ENCODE measurements at regions not wholly inside any gene's neighbourhood (a gene's known extent, or its start where the extent isn't known, plus 50 kb on each side); places are given as distances from the start of the nearest gene placed in this dataset.

- no peaks in the 10 kb centered on the region for H3K9me3 ChIP-seq (ENCODE audit: low read length)
- H3K27ac ChIP-seq (ENCODE audit: low read depth, low read length): no peak overlapping the region
- CTCF ChIA-PET: no interaction called here
- no peaks in the 10 kb centered on the region for H3K36me3 ChIP-seq (ENCODE audit: insufficient read depth, low read length)
- POLR2A ChIA-PET: no interaction called here
- peaks cover 17 to 28% of the 10 kb centered on the region in 2 donors for H3K27me3 Mint-ChIP-seq
- H3K36me3 Mint-ChIP-seq: no peaks in the 10 kb centered on the region
- no peaks in the 10 kb centered on the region for H3K4me1 ChIP-seq (ENCODE audit: insufficient read depth, low read length)
- DNase-seq: no peak
- H3K27me3 ChIP-seq (ENCODE audit: insufficient read depth, low read length, poor library complexity, severe bottlenecking): no peaks in the 10 kb centered on the region
- no peak overlapping the region for H3K27ac Mint-ChIP-seq
- peaks cover 4 to 14% (median 13%) of the 10 kb centered on the region in 5 donors for H3K9me3 Mint-ChIP-seq
- H3K4me1 Mint-ChIP-seq: no peaks in the 10 kb centered on the region
- no peak overlapping the region for H3K4me3 ChIP-seq (ENCODE audit: low read length)
- no peak overlapping the region for H3K4me3 Mint-ChIP-seq
These were observed 52.6 kb upstream of the SH3PXD2B start for GRCh38 chr5:172506921-172507320.

GRCh38 chr5:172506251-172506650 is 51.9 kb upstream of the SH3PXD2B start:
- Mint-ChIP-seq H3K27ac (no peak overlapping the region), H3K4me3 (no peak overlapping the region), H3K27me3 (peaks cover 17 to 26% of the 10 kb centered on the region in 2 donors), H3K9me3 (peaks cover 3 to 8% (median 8%) of the 10 kb centered on the region in 5 donors), H3K4me1 (no peaks in the 10 kb centered on the region), H3K36me3 (no peaks in the 10 kb centered on the region)
- no peak for DNase-seq
- ChIA-PET CTCF (no interaction called here), POLR2A (no interaction called here)
- H3K27me3 ChIP-seq (ENCODE audit: insufficient read depth, low read length, poor library complexity, severe bottlenecking): no peaks in the 10 kb centered on the region
- no peaks in the 10 kb centered on the region for H3K4me1 ChIP-seq (ENCODE audit: insufficient read depth, low read length)
- H3K27ac ChIP-seq (ENCODE audit: low read depth, low read length): no peak overlapping the region
- no peaks in the 10 kb centered on the region for H3K9me3 ChIP-seq (ENCODE audit: low read length)
- no peak overlapping the region for H3K4me3 ChIP-seq (ENCODE audit: low read length)
- no peaks in the 10 kb centered on the region for H3K36me3 ChIP-seq (ENCODE audit: insufficient read depth, low read length)

- H3K36me3 ChIP-seq (ENCODE audit: insufficient read depth, low read length): no peaks in the 10 kb centered on the region
- no peak overlapping the region for H3K4me3 Mint-ChIP-seq
- peaks cover 17 to 26% of the 10 kb centered on the region in 2 donors for H3K27me3 Mint-ChIP-seq
- H3K4me1 Mint-ChIP-seq: no peaks in the 10 kb centered on the region
- H3K27ac ChIP-seq (ENCODE audit: low read depth, low read length): no peak overlapping the region
- no peak overlapping the region for H3K27ac Mint-ChIP-seq
- peaks cover 0 to 4% (median 4%) of the 10 kb centered on the region in 5 donors for H3K9me3 Mint-ChIP-seq
- ChIA-PET POLR2A (no interaction called here), CTCF (no interaction called here)
- H3K9me3 ChIP-seq (ENCODE audit: low read length): no peaks in the 10 kb centered on the region
- no peaks in the 10 kb centered on the region for H3K36me3 Mint-ChIP-seq
- H3K27me3 ChIP-seq (ENCODE audit: insufficient read depth, low read length, poor library complexity, severe bottlenecking): no peaks in the 10 kb centered on the region
- no peak for DNase-seq
- no peaks in the 10 kb centered on the region for H3K4me1 ChIP-seq (ENCODE audit: insufficient read depth, low read length)
- H3K4me3 ChIP-seq (ENCODE audit: low read length): no peak overlapping the region
These were observed 51.5 kb upstream of the SH3PXD2B start for GRCh38 chr5:172505845-172506244.

- Histone ChIP-seq H3K27ac (ENCODE audit: low read depth, low read length) (no peak overlapping the region), H3K4me1 (ENCODE audit: insufficient read depth, low read length) (no peaks in the 10 kb centered on the region), H3K36me3 (ENCODE audit: insufficient read depth, low read length) (no peaks in the 10 kb centered on the region), H3K4me3 (ENCODE audit: low read length) (no peak overlapping the region), H3K9me3 (ENCODE audit: low read length) (no peaks in the 10 kb centered on the region), H3K27me3 (ENCODE audit: insufficient read depth, low read length, poor library complexity, severe bottlenecking) (no peaks in the 10 kb centered on the region)
- Mint-ChIP-seq H3K4me3 (no peak overlapping the region), H3K9me3 (no peaks in the 10 kb centered on the region), H3K4me1 (no peaks in the 10 kb centered on the region), H3K27ac (no peak overlapping the region), H3K36me3 (no peaks in the 10 kb centered on the region), H3K27me3 (peaks cover 15 to 26% of the 10 kb centered on the region in 2 donors)
- ChIA-PET CTCF (no interaction called here), POLR2A (no interaction called here)
- no peak for DNase-seq
These were observed 51.1 kb upstream of the SH3PXD2B start for GRCh38 chr5:172505403-172505759.

GRCh38 chr5:172504701-172505402 is 50.5 kb upstream of the SH3PXD2B start:
- Histone ChIP-seq H3K9me3 (ENCODE audit: low read length) (no peaks in the 10 kb centered on the region), H3K36me3 (ENCODE audit: insufficient read depth, low read length) (no peaks in the 10 kb centered on the region), H3K27ac (ENCODE audit: low read depth, low read length) (no peak overlapping the region), H3K27me3 (ENCODE audit: insufficient read depth, low read length, poor library complexity, severe bottlenecking) (no peaks in the 10 kb centered on the region), H3K4me3 (ENCODE audit: low read length) (no peak overlapping the region), H3K4me1 (ENCODE audit: insufficient read depth, low read length) (no peaks in the 10 kb centered on the region)
- peaks cover 15 to 26% of the 10 kb centered on the region in 2 donors for H3K27me3 Mint-ChIP-seq
- H3K4me1 Mint-ChIP-seq: no peaks in the 10 kb centered on the region
- no peak overlapping the region for H3K4me3 Mint-ChIP-seq
- H3K36me3 Mint-ChIP-seq: no peaks in the 10 kb centered on the region
- ChIA-PET POLR2A (no interaction called here), CTCF (no interaction called here)
- no peak overlapping the region for H3K27ac Mint-ChIP-seq
- no peak for DNase-seq
- no peaks in the 10 kb centered on the region for H3K9me3 Mint-ChIP-seq

GRCh38 chr5:172503925-172504700 is 49.8 kb upstream of the SH3PXD2B start:
- no peak for DNase-seq
- Histone ChIP-seq H3K4me1 (ENCODE audit: insufficient read depth, low read length) (no peaks in the 10 kb centered on the region), H3K36me3 (ENCODE audit: insufficient read depth, low read length) (no peaks in the 10 kb centered on the region), H3K27me3 (ENCODE audit: insufficient read depth, low read length, poor library complexity, severe bottlenecking) (no peaks in the 10 kb centered on the region), H3K9me3 (ENCODE audit: low read length) (no peaks in the 10 kb centered on the region), H3K27ac (ENCODE audit: low read depth, low read length) (no peak overlapping the region), H3K4me3 (ENCODE audit: low read length) (no peak overlapping the region)
- H3K27me3 Mint-ChIP-seq: peaks cover 12 to 26% of the 10 kb centered on the region in 2 donors
- no peaks in the 10 kb centered on the region for H3K36me3 Mint-ChIP-seq
- H3K4me3 Mint-ChIP-seq: no peak overlapping the region
- no peak overlapping the region for H3K27ac Mint-ChIP-seq
- ChIA-PET POLR2A (no interaction called here), CTCF (no interaction called here)
- H3K9me3 Mint-ChIP-seq: no peaks in the 10 kb centered on the region
- no peaks in the 10 kb centered on the region for H3K4me1 Mint-ChIP-seq

Measured in CD8-positive, alpha-beta memory T cell (primary cell).